ENCODE measurements at regions not wholly inside any gene's neighbourhood (a gene's known extent, or its start where the extent isn't known, plus 50 kb on each side); places are given as distances from the start of the nearest gene placed in this dataset.

DNA sequence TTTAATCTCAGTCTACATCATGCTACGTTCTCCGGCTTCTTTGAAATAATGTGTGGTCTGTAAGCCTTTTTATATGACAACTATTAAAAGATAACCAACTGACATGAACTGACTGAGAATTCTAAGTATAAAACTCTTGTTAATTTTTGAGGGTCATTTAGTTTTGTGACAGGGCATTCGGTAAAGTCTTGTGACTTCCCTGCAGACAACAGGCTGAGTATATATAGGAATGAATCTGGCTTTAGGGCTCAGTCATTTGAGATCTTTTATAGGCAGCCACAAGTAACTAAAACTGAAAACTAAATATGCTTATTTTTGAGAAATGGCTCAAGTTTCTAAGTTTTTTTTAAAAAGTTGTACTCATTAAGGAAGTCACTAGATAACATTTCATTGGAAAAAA is 62.5 kb upstream of the SCIN start:
- TF ChIP-seq, protein P1, sequence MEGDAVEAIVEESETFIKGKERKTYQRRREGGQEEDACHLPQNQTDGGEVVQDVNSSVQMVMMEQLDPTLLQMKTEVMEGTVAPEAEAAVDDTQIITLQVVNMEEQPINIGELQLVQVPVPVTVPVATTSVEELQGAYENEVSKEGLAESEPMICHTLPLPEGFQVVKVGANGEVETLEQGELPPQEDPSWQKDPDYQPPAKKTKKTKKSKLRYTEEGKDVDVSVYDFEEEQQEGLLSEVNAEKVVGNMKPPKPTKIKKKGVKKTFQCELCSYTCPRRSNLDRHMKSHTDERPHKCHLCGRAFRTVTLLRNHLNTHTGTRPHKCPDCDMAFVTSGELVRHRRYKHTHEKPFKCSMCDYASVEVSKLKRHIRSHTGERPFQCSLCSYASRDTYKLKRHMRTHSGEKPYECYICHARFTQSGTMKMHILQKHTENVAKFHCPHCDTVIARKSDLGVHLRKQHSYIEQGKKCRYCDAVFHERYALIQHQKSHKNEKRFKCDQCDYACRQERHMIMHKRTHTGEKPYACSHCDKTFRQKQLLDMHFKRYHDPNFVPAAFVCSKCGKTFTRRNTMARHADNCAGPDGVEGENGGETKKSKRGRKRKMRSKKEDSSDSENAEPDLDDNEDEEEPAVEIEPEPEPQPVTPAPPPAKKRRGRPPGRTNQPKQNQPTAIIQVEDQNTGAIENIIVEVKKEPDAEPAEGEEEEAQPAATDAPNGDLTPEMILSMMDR (IDR thresholded peaks at IDR 0.05; ENCODE audit: control extremely low read depth, extremely low read depth), result no peak
- H3K36me3 ChIP-seq (ENCODE audit: control insufficient read depth in 4 of 4, insufficient read depth in 4 of 4, low read length in 4 of 4), result no peaks in the 10 kb centered on the region
- DNase-seq (no peak), ATAC-seq (ENCODE audit: insufficient read depth, low FRiP score) (no peak)
- H3K4me1 ChIP-seq (ENCODE audit: control insufficient read depth in 5 of 5, insufficient read depth in 5 of 5, low read length in 5 of 5), result no peaks in the 10 kb centered on the region
- H3K9me3 ChIP-seq (ENCODE audit: control insufficient read depth in 4 of 4, insufficient read depth in 3 of 4, low read length in 3 of 4), result no peaks in the 10 kb centered on the region
- no peak overlapping the region for H3K27ac ChIP-seq (ENCODE audit: low read depth in 1 of 2, low read length in 1 of 2)
- peaks cover 0 to 6% (median 0%) of the 10 kb centered on the region in 3 donors for H3K27me3 ChIP-seq (ENCODE audit: control insufficient read depth in 3 of 3, insufficient read depth in 3 of 3, low read length in 2 of 3)
- H3K9ac ChIP-seq (ENCODE audit: insufficient read depth in 1 of 2, low read length in 2 of 2), result no peak overlapping the region
- no peak overlapping the region for H3K4me3 ChIP-seq
- 78 to 90% methylated on average over 3 of the region's 3 CpGs for WGBS, 2 donors

DNA sequence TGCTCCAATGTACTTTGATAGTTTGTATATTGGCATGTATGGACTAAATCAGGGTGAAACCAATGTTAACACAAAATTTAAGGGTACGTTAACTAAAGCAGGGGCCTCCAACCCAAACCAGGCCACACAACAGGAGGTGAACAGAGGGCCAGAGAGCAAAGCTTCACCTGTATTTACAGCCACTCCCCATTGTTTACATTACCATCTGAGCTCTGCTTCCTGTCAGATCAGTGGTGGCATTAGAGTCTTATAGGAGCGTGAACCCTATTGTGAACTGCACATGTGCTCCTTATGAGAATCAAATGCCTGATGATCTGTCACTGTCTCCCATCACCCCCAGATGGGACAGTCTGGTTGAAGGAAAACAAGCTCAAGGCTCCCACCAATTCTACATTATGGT is 62.0 kb upstream of the SCIN start:
- H3K27me3 ChIP-seq (ENCODE audit: control insufficient read depth in 3 of 3, insufficient read depth in 3 of 3, low read length in 2 of 3), result peaks cover 0 to 6% (median 0%) of the 10 kb centered on the region in 3 donors
- TF ChIP-seq, protein P1 (IDR thresholded peaks at IDR 0.05; ENCODE audit: control extremely low read depth, extremely low read depth), result no peak
- H3K4me3 ChIP-seq, result no peak overlapping the region
- no peaks in the 10 kb centered on the region for H3K4me1 ChIP-seq (ENCODE audit: control insufficient read depth in 5 of 5, insufficient read depth in 5 of 5, low read length in 5 of 5)
- H3K9ac ChIP-seq (ENCODE audit: insufficient read depth in 1 of 2, low read length in 2 of 2), result no peak overlapping the region
- DNase-seq (no peak), ATAC-seq (ENCODE audit: insufficient read depth, low FRiP score) (no peak)
- H3K9me3 ChIP-seq (ENCODE audit: control insufficient read depth in 4 of 4, insufficient read depth in 3 of 4, low read length in 3 of 4), result no peaks in the 10 kb centered on the region
- no peak overlapping the region for H3K27ac ChIP-seq (ENCODE audit: low read depth in 1 of 2, low read length in 1 of 2)
- no peaks in the 10 kb centered on the region for H3K36me3 ChIP-seq (ENCODE audit: control insufficient read depth in 4 of 4, insufficient read depth in 4 of 4, low read length in 4 of 4)
- 83 to 85% methylated on average over 2 of the region's 2 CpGs for WGBS, 2 donors

DNA sequence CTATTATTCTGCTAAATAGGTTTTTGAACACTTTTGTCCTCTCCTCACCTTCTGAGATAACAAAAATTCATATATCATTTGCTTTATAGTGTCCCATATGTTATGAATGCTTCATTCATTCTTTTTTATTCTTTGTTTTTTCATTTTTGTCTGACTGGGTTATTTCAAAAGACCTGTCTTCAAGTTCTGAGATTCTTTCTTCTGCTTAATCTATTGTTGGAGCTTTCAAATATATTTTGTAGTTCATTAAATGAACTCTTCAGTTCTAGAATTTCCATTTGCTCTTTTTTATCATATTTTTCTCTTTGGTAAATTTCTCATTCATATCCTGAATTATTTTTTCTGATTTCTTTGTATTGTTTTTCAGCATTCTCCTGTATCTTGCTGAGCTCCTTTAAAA is 53.1 kb upstream of the SCIN start:
- peaks cover 0 to 8% (median 3%) of the 10 kb centered on the region in 4 donors for H3K9me3 ChIP-seq (ENCODE audit: control insufficient read depth in 4 of 4, insufficient read depth in 3 of 4, low read length in 3 of 4)
- no peaks in the 10 kb centered on the region for H3K36me3 ChIP-seq (ENCODE audit: control insufficient read depth in 4 of 4, insufficient read depth in 4 of 4, low read length in 4 of 4)
- H3K4me3 ChIP-seq, result no peak overlapping the region
- no peaks in the 10 kb centered on the region for H3K4me1 ChIP-seq (ENCODE audit: control insufficient read depth in 5 of 5, insufficient read depth in 5 of 5, low read length in 5 of 5)
- no peak for DNase-seq
- H3K27ac ChIP-seq (ENCODE audit: low read depth in 1 of 2, low read length in 1 of 2), result no peak overlapping the region
- no peak for ATAC-seq (ENCODE audit: insufficient read depth, low FRiP score)
- TF ChIP-seq, protein P1 (IDR thresholded peaks at IDR 0.05; ENCODE audit: control extremely low read depth, extremely low read depth), result no peak
- no peaks in the 10 kb centered on the region for H3K27me3 ChIP-seq (ENCODE audit: control insufficient read depth in 3 of 3, insufficient read depth in 3 of 3, low read length in 2 of 3)
- H3K9ac ChIP-seq (ENCODE audit: insufficient read depth in 1 of 2, low read length in 2 of 2), result no peak overlapping the region

DNA sequence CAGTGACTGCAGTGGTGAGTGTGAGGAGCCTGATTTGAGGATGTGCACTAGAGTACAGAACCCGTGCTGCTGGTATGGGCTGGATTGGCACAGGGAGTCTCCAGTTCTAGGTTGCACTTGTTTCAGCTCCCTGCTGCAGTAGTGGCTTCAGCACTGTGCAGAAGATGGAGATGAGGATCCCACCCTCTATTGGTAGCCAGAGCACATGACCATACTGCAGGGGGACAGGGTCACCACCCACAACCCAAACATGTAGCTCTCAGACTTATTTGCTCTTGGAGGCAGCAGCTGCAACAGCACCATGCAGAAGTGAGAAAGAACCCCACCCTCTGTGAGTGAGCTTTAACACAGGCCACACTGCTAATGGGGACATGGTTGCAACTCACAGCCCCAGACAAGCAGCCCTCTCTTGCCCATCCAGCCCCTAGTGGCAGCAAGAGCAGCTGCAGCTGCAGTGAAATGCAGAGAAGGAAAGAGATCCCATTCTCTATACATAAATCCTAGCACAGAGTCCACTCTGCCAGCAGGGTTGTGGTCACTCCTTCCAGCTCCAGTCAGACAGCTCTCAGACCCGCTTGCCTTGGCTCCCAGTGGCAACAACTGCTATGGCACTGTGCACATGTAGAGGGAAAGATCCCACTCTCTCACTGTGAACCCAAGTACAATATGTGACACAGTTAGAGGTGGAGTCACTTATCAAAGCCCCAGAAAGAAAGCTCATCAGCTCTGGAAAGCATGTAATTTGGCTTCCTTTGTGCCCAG is 51.4 kb upstream of the SCIN start:
- 85 to 92% methylated on average over 2 of the region's 2 CpGs for WGBS, 2 donors
- H3K27me3 ChIP-seq (ENCODE audit: control insufficient read depth in 3 of 3, insufficient read depth in 3 of 3, low read length in 2 of 3), result no peaks in the 10 kb centered on the region
- H3K27ac ChIP-seq (ENCODE audit: low read depth in 1 of 2, low read length in 1 of 2), result no peak overlapping the region
- no peaks in the 10 kb centered on the region for H3K36me3 ChIP-seq (ENCODE audit: control insufficient read depth in 4 of 4, insufficient read depth in 4 of 4, low read length in 4 of 4)
- peaks cover 0 to 8% (median 3%) of the 10 kb centered on the region in 4 donors for H3K9me3 ChIP-seq (ENCODE audit: control insufficient read depth in 4 of 4, insufficient read depth in 3 of 4, low read length in 3 of 4)
- H3K4me1 ChIP-seq (ENCODE audit: control insufficient read depth in 5 of 5, insufficient read depth in 5 of 5, low read length in 5 of 5), result no peaks in the 10 kb centered on the region
- no peak overlapping the region for H3K9ac ChIP-seq (ENCODE audit: insufficient read depth in 1 of 2, low read length in 2 of 2)
- DNase-seq (no peak), ATAC-seq (ENCODE audit: insufficient read depth, low FRiP score) (no peak)
- TF ChIP-seq, protein P1 (IDR thresholded peaks at IDR 0.05; ENCODE audit: control extremely low read depth, extremely low read depth), result no peak
- H3K4me3 ChIP-seq, result no peak overlapping the region
